ENCODE measurements at regions not wholly inside any gene's neighbourhood (a gene's known extent, or its start where the extent isn't known, plus 50 kb on each side); places are given as distances from the start of the nearest gene placed in this dataset.

DNA sequence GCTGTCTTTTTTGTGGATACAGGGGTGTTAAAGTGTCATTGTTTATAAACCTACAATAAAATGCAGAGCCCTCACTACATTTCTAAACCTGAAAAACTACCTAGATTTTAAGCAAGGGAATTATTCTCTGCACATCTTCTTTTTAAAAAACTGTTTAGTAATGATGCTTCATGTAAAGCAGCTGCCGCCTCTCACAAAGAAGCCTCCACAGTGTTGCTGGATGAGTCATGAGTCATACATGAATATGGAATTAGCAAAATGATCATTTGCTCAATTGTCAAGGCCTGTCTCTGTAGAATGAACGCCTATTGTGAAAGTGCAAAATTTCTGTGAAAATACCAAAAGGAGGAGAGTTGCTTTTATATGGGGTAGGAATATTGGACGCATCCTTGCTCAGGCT is 259.5 kb upstream of the CHRM3 start:
- Histone ChIP-seq H3K36me3 (ENCODE audit: low read depth) (no peaks in the 10 kb centered on the region), H4K20me1 (ENCODE audit: insufficient read depth) (no peaks in the 10 kb centered on the region), H3K79me2 (ENCODE audit: low read depth) (no peaks in the 10 kb centered on the region), H3K4me2 (no peak overlapping the region), H3K9me3 (ENCODE audit: insufficient read depth, low read depth) (no peaks in the 10 kb centered on the region), H3K27ac (no peak overlapping the region), H2AFZ (no peak overlapping the region), H3K9me2 (ENCODE audit: insufficient read depth) (no peaks in the 10 kb centered on the region), H3K27me3 (ENCODE audit: insufficient read depth, low read depth) (0 out of 2 replicates have a peak, but pooled peaks cover 16% of the 10 kb centered on the region), H3K4me1 (replicated peaks; ENCODE audit: insufficient read depth) (no peaks in the 10 kb centered on the region), H3K4me3 (no peak overlapping the region), H3F3A (ENCODE audit: insufficient read depth, low read depth) (no peaks in the 10 kb centered on the region)
- DNase-seq: no peak
- POLR2A ChIA-PET (ENCODE audit: unreplicated experiment): no interaction called here
- no peak for TF ChIP-seq EZH2 (IDR thresholded peaks at IDR 0.05; ENCODE audit: low read depth)
- TF ChIP-seq, protein P1, sequence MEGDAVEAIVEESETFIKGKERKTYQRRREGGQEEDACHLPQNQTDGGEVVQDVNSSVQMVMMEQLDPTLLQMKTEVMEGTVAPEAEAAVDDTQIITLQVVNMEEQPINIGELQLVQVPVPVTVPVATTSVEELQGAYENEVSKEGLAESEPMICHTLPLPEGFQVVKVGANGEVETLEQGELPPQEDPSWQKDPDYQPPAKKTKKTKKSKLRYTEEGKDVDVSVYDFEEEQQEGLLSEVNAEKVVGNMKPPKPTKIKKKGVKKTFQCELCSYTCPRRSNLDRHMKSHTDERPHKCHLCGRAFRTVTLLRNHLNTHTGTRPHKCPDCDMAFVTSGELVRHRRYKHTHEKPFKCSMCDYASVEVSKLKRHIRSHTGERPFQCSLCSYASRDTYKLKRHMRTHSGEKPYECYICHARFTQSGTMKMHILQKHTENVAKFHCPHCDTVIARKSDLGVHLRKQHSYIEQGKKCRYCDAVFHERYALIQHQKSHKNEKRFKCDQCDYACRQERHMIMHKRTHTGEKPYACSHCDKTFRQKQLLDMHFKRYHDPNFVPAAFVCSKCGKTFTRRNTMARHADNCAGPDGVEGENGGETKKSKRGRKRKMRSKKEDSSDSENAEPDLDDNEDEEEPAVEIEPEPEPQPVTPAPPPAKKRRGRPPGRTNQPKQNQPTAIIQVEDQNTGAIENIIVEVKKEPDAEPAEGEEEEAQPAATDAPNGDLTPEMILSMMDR (conservative IDR thresholded peaks at IDR 0.05): no peak
- CTCF ChIA-PET: no interaction called here
- no TSS peak for BruUV-seq (replicated peaks)
- intact Hi-C loops (cut with micrococcal nuclease; ENCODE audit: unreplicated experiment): no loop called here

DNA sequence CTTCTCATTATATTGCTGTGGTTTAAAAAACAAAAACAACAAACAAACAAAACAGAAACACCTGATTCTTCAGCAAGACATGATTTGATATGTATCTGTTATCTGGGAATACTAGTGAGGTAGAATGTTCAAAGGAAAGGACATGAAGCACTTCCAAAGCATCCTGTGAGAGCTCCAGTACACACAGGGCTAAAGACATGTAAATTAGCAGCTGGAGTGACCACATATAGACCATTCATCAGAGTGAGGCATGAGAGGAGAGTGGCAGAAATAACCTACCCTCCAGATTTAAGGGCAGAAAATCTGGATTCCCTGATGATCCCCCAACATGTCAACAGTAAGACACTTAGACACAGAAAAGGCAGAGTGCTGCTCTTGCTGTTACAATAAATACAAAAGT is 260.5 kb upstream of the CHRM3 start:
- POLR2A ChIA-PET (ENCODE audit: unreplicated experiment): no interaction called here
- Histone ChIP-seq H3K4me3 (no peak overlapping the region), H2AFZ (no peak overlapping the region), H3K9me2 (ENCODE audit: insufficient read depth) (no peaks in the 10 kb centered on the region), H3K9me3 (ENCODE audit: insufficient read depth, low read depth) (no peaks in the 10 kb centered on the region), H4K20me1 (ENCODE audit: insufficient read depth) (no peaks in the 10 kb centered on the region), H3K4me2 (no peak overlapping the region), H3K4me1 (replicated peaks; ENCODE audit: insufficient read depth) (no peaks in the 10 kb centered on the region), H3K27me3 (ENCODE audit: insufficient read depth, low read depth) (0 out of 2 replicates have a peak, but pooled peaks cover 16% of the 10 kb centered on the region), H3K79me2 (ENCODE audit: low read depth) (no peaks in the 10 kb centered on the region), H3K36me3 (ENCODE audit: low read depth) (no peaks in the 10 kb centered on the region), H3F3A (ENCODE audit: insufficient read depth, low read depth) (no peaks in the 10 kb centered on the region), H3K27ac (no peak overlapping the region)
- DNase-seq: no peak
- intact Hi-C loops (cut with micrococcal nuclease; ENCODE audit: unreplicated experiment): no loop called here
- CTCF ChIA-PET: no interaction called here
- TF ChIP-seq EZH2 (IDR thresholded peaks at IDR 0.05; ENCODE audit: low read depth): no peak
- TF ChIP-seq, protein P1 (conservative IDR thresholded peaks at IDR 0.05): no peak
- no TSS peak for BruUV-seq (replicated peaks)

DNA sequence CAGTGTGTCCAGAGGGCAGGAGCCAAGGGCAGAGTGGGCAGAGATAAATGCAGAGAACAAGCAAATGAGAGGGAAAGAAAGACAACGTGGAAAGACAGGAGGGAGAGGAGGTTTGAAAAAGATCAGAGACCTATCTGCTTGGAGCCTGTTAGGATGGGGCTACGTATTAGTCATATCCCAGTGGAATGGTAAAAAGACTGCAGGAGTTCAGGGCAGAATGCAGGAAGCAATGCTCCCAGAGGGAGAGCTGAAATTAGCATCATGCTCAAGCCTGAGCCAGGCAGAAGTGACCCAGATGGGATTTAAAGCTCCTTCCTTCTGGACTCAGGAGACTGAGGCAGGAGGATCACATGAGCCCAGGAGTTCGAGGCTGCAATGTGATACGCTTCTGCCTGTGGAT is 261.3 kb upstream of the CHRM3 start:
- 0 out of 2 replicates have a peak, but pooled peaks cover 11% of the 10 kb centered on the region for H3K27me3 ChIP-seq (ENCODE audit: insufficient read depth, low read depth)
- CTCF ChIA-PET: no interaction called here
- POLR2A ChIA-PET (ENCODE audit: unreplicated experiment): no interaction called here
- no peaks in the 10 kb centered on the region for H3K9me2 ChIP-seq (ENCODE audit: insufficient read depth)
- no peak overlapping the region for H3K27ac ChIP-seq
- H3K36me3 ChIP-seq (ENCODE audit: low read depth): no peaks in the 10 kb centered on the region
- H3K4me2 ChIP-seq: no peak overlapping the region
- H3K79me2 ChIP-seq (ENCODE audit: low read depth): no peaks in the 10 kb centered on the region
- no peaks in the 10 kb centered on the region for H3F3A ChIP-seq (ENCODE audit: insufficient read depth, low read depth)
- H2AFZ ChIP-seq: no peak overlapping the region
- H4K20me1 ChIP-seq (ENCODE audit: insufficient read depth): no peaks in the 10 kb centered on the region
- intact Hi-C loops (cut with micrococcal nuclease; ENCODE audit: unreplicated experiment): no loop called here
- no peak for TF ChIP-seq EZH2 (IDR thresholded peaks at IDR 0.05; ENCODE audit: low read depth)
- TF ChIP-seq, protein P1 (conservative IDR thresholded peaks at IDR 0.05): no peak
- H3K9me3 ChIP-seq (ENCODE audit: insufficient read depth, low read depth): no peaks in the 10 kb centered on the region
- no peaks in the 10 kb centered on the region for H3K4me1 ChIP-seq (replicated peaks; ENCODE audit: insufficient read depth)
- no peak for DNase-seq
- H3K4me3 ChIP-seq: no peak overlapping the region
- BruUV-seq (replicated peaks): no TSS peak
